Effector memory CD8-positive, alpha-beta T cell (primary cell): ENCODE measurements at regions not wholly inside any gene's neighbourhood (a gene's known extent, or its start where the extent isn't known, plus 50 kb on each side); places are given as distances from the start of the nearest gene placed in this dataset.

Experiments used
- ATAC-seq: fragments of 150-1000 bp; cut with Tn5 transposase; replicated peaks from 2 replicates; pipeline ENCODE4 v1.10.0; 2021; ENCODE audit warnings: mild to moderate bottlenecking, moderate library complexity
- DNase-seq, 3 experiments: peaks; one replicate each; pipeline ENCODE4 v3.0.0; 2021
- H3K27ac Mint-ChIP-seq, 2 donors: one replicate each; pipeline ENCODE4 v1.8.0; 2022; ENCODE audit warnings: mild to moderate bottlenecking in 2 of 2, mixed read lengths in 2 of 2, moderate library complexity in 2 of 2
- H3K27me3 Mint-ChIP-seq, 2 donors: one replicate each; pipeline ENCODE4 v1.8.0; 2022; ENCODE audit warnings: mixed read lengths in 2 of 2
- H3K36me3 Mint-ChIP-seq: one replicate; pipeline ENCODE4 v1.8.0; 2022; ENCODE audit warnings: mild to moderate bottlenecking, moderate library complexity, mixed read lengths; ENCODE audit not compliant: insufficient read depth
- H3K4me1 Mint-ChIP-seq, 2 donors: one replicate each; pipeline ENCODE4 v1.8.0; 2022; ENCODE audit warnings: low read depth in 2 of 2, mixed read lengths in 2 of 2
- H3K4me3 Mint-ChIP-seq, 2 donors: one replicate each; pipeline ENCODE4 v1.8.0; 2022; ENCODE audit warnings: mild to moderate bottlenecking in 2 of 2, mixed read lengths in 2 of 2, moderate library complexity in 2 of 2
- H3K9me3 Mint-ChIP-seq, 2 donors: one replicate each; pipeline ENCODE4 v1.8.0; 2022; ENCODE audit warnings: mixed read lengths in 2 of 2

DNA sequence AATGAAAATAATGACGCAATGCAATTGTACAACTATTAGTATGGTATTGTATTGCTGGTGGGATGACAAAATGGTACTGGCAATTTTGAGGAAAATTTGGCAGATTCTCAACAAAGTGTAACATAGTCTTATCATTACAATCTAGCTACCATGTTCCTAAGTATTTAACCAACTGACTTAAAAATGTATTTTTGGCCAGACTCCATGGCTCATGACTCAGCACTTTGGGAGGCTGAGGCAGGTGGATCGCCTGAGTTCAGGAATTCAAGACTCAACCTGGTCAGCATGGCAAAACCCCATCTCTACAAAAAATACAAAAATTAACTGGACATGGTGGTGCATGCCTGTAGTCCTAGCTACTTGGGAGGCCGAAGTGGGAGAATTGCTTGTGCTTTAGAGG, 1409.5 kb downstream of the AACS start:
- ATAC-seq, result no peak
- Mint-ChIP-seq H3K4me3 (no peak overlapping the region), H3K9me3 (peaks cover 0 to 4% of the 10 kb centered on the region in 2 donors), H3K27me3 (no peaks in the 10 kb centered on the region), H3K4me1 (no peaks in the 10 kb centered on the region), H3K36me3 (no peaks in the 10 kb centered on the region), H3K27ac (no peak overlapping the region)
- DNase-seq, result no peak

DNA sequence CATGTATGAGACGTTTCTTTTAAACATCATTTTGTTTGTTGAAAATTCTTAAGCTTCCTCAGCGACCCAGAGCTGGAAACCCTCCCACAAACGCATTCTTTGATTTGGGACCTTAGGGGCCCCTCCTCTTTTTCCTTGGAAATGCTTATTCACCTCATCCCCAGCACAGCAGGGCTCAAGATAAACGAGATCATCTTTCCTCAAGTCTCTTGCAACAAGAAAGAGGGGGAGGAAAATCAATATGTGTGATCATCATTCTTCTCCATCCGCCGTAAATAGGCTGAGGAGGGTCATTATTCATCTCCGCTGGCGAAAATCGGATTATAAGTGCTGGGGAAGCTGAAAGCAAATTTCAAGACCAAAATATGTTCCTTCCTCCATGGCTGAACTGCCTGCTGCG, 1415.2 kb downstream of the AACS start:
- Mint-ChIP-seq H3K36me3 (no peaks in the 10 kb centered on the region), H3K4me3 (no peak overlapping the region), H3K27me3 (no peaks in the 10 kb centered on the region), H3K27ac (no peak overlapping the region), H3K4me1 (no peaks in the 10 kb centered on the region), H3K9me3 (peaks cover 4 to 7% of the 10 kb centered on the region in 2 donors)
- DNase-seq, result no peak
- no peak for ATAC-seq

DNA sequence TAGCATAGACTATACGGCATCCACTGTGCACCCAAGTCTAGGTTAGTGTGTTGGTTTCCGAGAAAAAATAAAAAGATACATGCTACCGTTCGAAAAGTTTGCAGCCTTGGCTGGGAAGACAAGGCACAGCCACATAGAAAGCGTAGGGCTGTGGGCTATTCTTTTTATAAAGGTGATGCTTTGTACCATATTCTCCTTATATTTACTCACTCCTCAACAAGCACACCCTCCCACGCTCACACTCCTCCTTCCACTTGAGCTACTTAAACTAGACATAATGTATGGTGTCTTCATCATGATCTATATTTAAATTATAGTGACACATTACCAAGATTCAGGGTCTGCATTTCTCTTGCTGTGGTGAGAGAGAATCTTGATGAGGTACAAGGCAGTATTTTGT, 1416.5 kb downstream of the AACS start:
- Mint-ChIP-seq H3K27ac (no peak overlapping the region), H3K9me3 (peaks cover 4 to 7% of the 10 kb centered on the region in 2 donors), H3K27me3 (no peaks in the 10 kb centered on the region), H3K4me1 (no peaks in the 10 kb centered on the region), H3K36me3 (no peaks in the 10 kb centered on the region), H3K4me3 (no peak overlapping the region)
- DNase-seq, result no peak
- ATAC-seq, result no peak

DNA sequence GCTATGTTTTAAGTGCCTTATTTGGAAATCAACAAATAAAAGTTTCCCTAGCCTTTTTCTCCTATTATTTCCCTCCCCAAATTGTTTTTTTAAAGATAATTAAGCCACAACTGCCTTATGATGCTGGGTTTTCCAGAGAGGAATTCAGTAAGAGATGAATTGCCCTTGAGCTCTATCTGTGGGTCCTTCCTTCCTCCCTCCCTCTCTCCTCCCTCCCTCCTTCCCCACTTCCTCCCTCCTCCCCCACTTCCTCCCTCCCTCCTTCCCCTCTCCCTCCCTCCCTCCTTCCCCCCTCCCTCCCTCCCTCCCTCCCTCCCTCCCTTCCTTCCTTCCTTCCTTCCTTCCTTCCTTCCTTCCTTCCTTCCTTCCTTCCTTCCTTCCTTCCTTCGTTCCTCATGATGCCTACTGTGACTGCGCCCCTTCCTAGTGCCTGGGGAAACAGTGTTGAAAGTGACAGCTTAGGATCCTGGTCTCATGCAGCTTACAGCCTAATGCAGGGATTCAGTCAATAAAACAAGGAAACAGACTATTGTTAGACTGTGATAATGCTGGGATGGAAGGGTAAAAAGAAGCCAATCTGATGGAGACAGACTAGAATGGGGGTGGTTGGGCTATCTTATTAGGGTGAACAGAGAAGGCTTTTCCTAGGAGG, 1417.1 kb downstream of the AACS start:
- DNase-seq, result no peak
- no peak for ATAC-seq
- no peaks in the 10 kb centered on the region for H3K27me3 Mint-ChIP-seq
- H3K9me3 Mint-ChIP-seq, result peaks cover 4 to 7% of the 10 kb centered on the region in 2 donors
- H3K27ac Mint-ChIP-seq, result no peak overlapping the region
- no peaks in the 10 kb centered on the region for H3K4me1 Mint-ChIP-seq
- H3K4me3 Mint-ChIP-seq, result no peak overlapping the region
- no peaks in the 10 kb centered on the region for H3K36me3 Mint-ChIP-seq

- Mint-ChIP-seq H3K4me1 (no peaks in the 10 kb centered on the region), H3K27me3 (no peaks in the 10 kb centered on the region), H3K36me3 (no peaks in the 10 kb centered on the region), H3K9me3 (peaks cover 4 to 7% of the 10 kb centered on the region in 2 donors), H3K4me3 (no peak overlapping the region), H3K27ac (no peak overlapping the region)
- ATAC-seq (no peak), DNase-seq (no peak)
These were observed 1418.2 kb downstream of the AACS start for GRCh38 chr12:126483145-126484068.

GRCh38 chr12:126487431-126487980, 1422.3 kb downstream of the AACS start:
- Mint-ChIP-seq H3K36me3 (no peaks in the 10 kb centered on the region), H3K27ac (no peak overlapping the region), H3K4me1 (no peaks in the 10 kb centered on the region), H3K9me3 (peaks cover 7 to 9% of the 10 kb centered on the region in 2 donors), H3K4me3 (no peak overlapping the region), H3K27me3 (no peaks in the 10 kb centered on the region)
- no peak for DNase-seq
- no peak for ATAC-seq

GRCh38 chr12:126488806-126489205, 1423.6 kb downstream of the AACS start:
- H3K27ac Mint-ChIP-seq, result no peak overlapping the region
- no peaks in the 10 kb centered on the region for H3K36me3 Mint-ChIP-seq
- DNase-seq, result no peak
- ATAC-seq, result no peak
- H3K4me3 Mint-ChIP-seq, result no peak overlapping the region
- no peaks in the 10 kb centered on the region for H3K27me3 Mint-ChIP-seq
- H3K4me1 Mint-ChIP-seq, result no peaks in the 10 kb centered on the region
- H3K9me3 Mint-ChIP-seq, result peaks cover 7 to 9% of the 10 kb centered on the region in 2 donors

- H3K36me3 Mint-ChIP-seq, result no peaks in the 10 kb centered on the region
These were observed 1426.9 kb downstream of the AACS start for GRCh38 chr12:126492181-126492580.

GRCh38 chr12:126493366-126494108, 1428.3 kb downstream of the AACS start:
- Mint-ChIP-seq H3K36me3 (no peaks in the 10 kb centered on the region), H3K27ac (no peak overlapping the region), H3K9me3 (peaks cover 4 to 9% of the 10 kb centered on the region in 2 donors), H3K4me1 (no peaks in the 10 kb centered on the region), H3K27me3 (no peaks in the 10 kb centered on the region), H3K4me3 (no peak overlapping the region)
- DNase-seq, result no peak
- ATAC-seq, result no peak

More at GRCh38 chr12:126492181-126492580, 1426.9 kb downstream of the AACS start:
- no peak for DNase-seq
- H3K4me1 Mint-ChIP-seq, result no peaks in the 10 kb centered on the region
- no peak overlapping the region for H3K4me3 Mint-ChIP-seq
- no peak overlapping the region for H3K27ac Mint-ChIP-seq
- H3K9me3 Mint-ChIP-seq, result peaks cover 4 to 9% of the 10 kb centered on the region in 2 donors
- no peak for ATAC-seq
- H3K27me3 Mint-ChIP-seq, result no peaks in the 10 kb centered on the region

- Mint-ChIP-seq H3K36me3 (no peaks in the 10 kb centered on the region), H3K27me3 (no peaks in the 10 kb centered on the region), H3K4me1 (no peaks in the 10 kb centered on the region), H3K4me3 (no peak overlapping the region), H3K9me3 (no peaks in the 10 kb centered on the region), H3K27ac (no peak overlapping the region)
- DNase-seq (no peak), ATAC-seq (no peak)
These were observed 1431.0 kb downstream of the AACS start for GRCh38 chr12:126496201-126496600.

DNA sequence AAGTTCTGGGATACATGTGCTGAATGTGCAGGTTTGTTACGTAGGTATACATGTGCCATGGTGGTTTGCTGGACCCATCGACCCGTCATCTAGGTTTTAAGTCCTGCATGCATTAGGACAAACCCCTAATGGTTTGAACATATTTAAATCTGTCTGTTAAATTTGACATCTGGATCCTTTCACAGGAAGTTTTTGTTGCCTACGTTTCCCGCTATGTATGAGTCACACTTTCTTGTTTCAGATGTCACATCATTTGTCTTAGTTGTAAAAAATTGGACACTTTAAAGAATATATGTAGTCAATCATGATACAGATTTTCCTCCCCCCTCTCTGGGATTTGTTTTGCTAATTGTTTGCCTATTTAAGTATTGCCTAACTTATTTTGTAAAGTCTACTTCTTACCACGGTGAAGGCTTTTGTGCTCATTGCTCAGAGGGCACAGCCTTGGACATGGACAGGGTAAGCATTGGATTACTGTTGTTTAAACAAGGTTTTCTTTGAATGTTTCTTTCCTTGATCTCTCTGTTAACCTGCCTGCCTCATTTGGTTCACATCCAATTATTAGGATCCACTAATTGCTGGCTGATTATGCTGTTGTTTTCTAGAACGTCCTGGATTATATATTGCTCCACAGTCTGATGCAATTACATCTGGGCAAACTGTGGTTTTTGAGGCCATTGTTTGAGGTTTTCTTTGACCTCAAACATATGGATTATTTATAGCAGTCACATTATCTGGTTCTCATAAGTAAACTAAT, 1441.4 kb downstream of the AACS start:
- Mint-ChIP-seq H3K27me3 (no peaks in the 10 kb centered on the region), H3K4me3 (no peak overlapping the region), H3K4me1 (no peaks in the 10 kb centered on the region), H3K36me3 (no peaks in the 10 kb centered on the region), H3K27ac (peak overlapping the region in 1 of 2 donors; percentile 60), H3K9me3 (peaks cover 7 to 8% of the 10 kb centered on the region in 2 donors)
- ATAC-seq (no peak), DNase-seq (no peak)

DNA sequence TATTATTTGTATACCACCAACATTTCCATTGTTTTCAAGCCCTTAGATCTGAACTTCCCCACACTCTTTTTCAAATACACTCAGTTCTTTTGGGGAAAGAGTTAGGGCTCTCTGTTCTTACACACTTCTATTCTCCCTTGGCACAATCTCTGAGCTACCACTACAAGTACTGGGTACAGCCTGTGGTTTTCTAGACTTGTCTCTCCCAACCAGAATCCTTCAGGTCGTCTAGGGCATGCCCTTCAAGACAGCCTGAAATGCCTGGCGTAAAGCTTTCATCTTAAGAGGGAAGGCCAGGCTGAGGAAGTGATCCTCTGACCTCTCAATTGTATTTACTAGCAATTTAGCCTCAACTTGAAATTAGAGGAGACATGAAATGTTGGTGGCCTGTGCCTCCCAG, 1442.0 kb downstream of the AACS start:
- Mint-ChIP-seq H3K4me3 (no peak overlapping the region), H3K9me3 (peaks cover 7 to 8% of the 10 kb centered on the region in 2 donors)

DNA sequence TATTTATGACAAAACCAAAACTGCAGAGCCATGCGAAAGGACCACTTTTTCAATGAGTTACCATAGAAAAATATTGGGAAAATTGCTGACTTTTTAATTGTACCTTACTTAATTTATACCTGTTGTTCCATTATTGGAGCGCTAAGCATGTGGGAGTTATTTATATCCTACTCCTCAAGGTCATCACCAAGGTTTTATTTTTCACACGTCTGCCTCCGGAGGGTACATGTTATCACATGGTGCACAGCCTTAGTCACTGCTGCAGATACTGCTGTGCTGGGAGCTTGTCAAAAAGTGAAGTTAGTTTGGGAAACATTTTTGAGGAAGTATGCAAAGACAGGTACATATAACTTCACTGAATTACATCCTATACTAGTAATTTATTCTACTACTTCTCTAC, 1444.3 kb downstream of the AACS start:
- no peaks in the 10 kb centered on the region for H3K27me3 Mint-ChIP-seq
- no peaks in the 10 kb centered on the region for H3K36me3 Mint-ChIP-seq
- H3K4me1 Mint-ChIP-seq, result no peaks in the 10 kb centered on the region
- H3K27ac Mint-ChIP-seq, result no peak overlapping the region
- DNase-seq, result no peak
- no peak for ATAC-seq
- H3K9me3 Mint-ChIP-seq, result peaks cover 7 to 8% of the 10 kb centered on the region in 2 donors
- H3K4me3 Mint-ChIP-seq, result no peak overlapping the region

More for the DNA sequence above, 1442.0 kb downstream of the AACS start:
- Mint-ChIP-seq H3K36me3 (no peaks in the 10 kb centered on the region), H3K27me3 (no peaks in the 10 kb centered on the region), H3K4me1 (no peaks in the 10 kb centered on the region), H3K27ac (no peak overlapping the region)
- DNase-seq (no peak), ATAC-seq (no peak)
